Neural cell (in vitro differentiated cells): ENCODE measurements at regions not wholly inside any gene's neighbourhood (a gene's known extent, or its start where the extent isn't known, plus 50 kb on each side); places are given as distances from the start of the nearest gene placed in this dataset.

Experiments
- H2AFZ ChIP-seq: fragments of 200-600, 300-800 bp; sonication (generic), shearing (Covaris generic); 2 replicates; pipeline ENCODE4 v1.6.0; 2014; ENCODE audit warnings: low read depth, mild to moderate bottlenecking, antibody characterized with exemption, low read length, moderate library complexity
- H3F3A ChIP-seq: fragments of 200-600 bp; shearing (Covaris generic); 2 replicates; pipeline ENCODE4 v1.6.1; 2016; ENCODE audit warnings: mild to moderate bottlenecking, moderate library complexity, mixed read lengths, antibody characterized with exemption, low read length; ENCODE audit not compliant: insufficient read depth, poor library complexity, severe bottlenecking
- H3K27ac ChIP-seq: fragments of 200-600, 300-800 bp; sonication (generic), shearing (Covaris generic); 2 replicates; pipeline ENCODE4 v1.5.1; 2014; ENCODE audit warnings: mild to moderate bottlenecking, low read length, moderate library complexity
- H3K27me3 ChIP-seq: fragments of 300-800, 200-600 bp; sonication (generic), shearing (Covaris generic); 2 replicates; pipeline ENCODE4 v1.6.0; 2014; ENCODE audit warnings: mild to moderate bottlenecking, low read depth, low read length, moderate library complexity; ENCODE audit not compliant: insufficient read depth
- H3K36me3 ChIP-seq: fragments of 300-800, 200-600 bp; sonication (generic), shearing (Covaris generic); 2 replicates; pipeline ENCODE4 v1.5.1; 2014; ENCODE audit warnings: mild to moderate bottlenecking, antibody characterized with exemption, low read length, moderate library complexity; ENCODE audit not compliant: insufficient read depth
- H3K4me2 ChIP-seq: fragments of 300-800, 200-600 bp; sonication (generic), shearing (Covaris generic); 2 replicates; pipeline ENCODE4 v1.6.0; 2014; ENCODE audit warnings: mild to moderate bottlenecking, low read length
- H3K4me3 ChIP-seq: fragments of 300-800, 200-600 bp; sonication (generic), shearing (Covaris generic); 2 replicates; pipeline ENCODE4 v1.5.1; 2014; ENCODE audit warnings: mild to moderate bottlenecking, low read length, moderate library complexity
- H3K79me2 ChIP-seq: fragments of 200-600 bp; shearing (Covaris generic); replicated peaks from 2 replicates; pipeline ENCODE4 v1.6.0; 2014; ENCODE audit warnings: mild to moderate bottlenecking, low read length, moderate library complexity; ENCODE audit not compliant: insufficient read depth
- H3K9ac ChIP-seq: fragments of 300-800, 200-600 bp; sonication (generic), shearing (Covaris generic); 2 replicates; pipeline ENCODE4 v1.6.1; 2016; ENCODE audit warnings: mild to moderate bottlenecking, low read length, mixed read lengths
- H3K9me2 ChIP-seq: fragments of 200-600 bp; shearing (Covaris generic); 2 replicates; pipeline ENCODE4 v1.6.1; 2016; ENCODE audit warnings: mild to moderate bottlenecking, low read length, mixed read lengths; ENCODE audit not compliant: insufficient read depth
- H3K9me3 ChIP-seq: fragments of 200-600, 300-800 bp; sonication (generic), shearing (Covaris generic); 2 replicates; pipeline ENCODE4 v1.6.1; 2016; ENCODE audit warnings: mild to moderate bottlenecking, mixed run types, low read length, moderate library complexity, mixed read lengths
- H4K20me1 ChIP-seq: fragments of 200-600 bp; shearing (Covaris generic); 2 replicates; pipeline ENCODE4 v1.6.1; 2016; ENCODE audit warnings: mild to moderate bottlenecking, mixed run types; ENCODE audit not compliant: insufficient read depth
- CTCF ChIP-seq: fragments of 450-650 bp; IDR thresholded peaks from 2 replicates; pipeline ENCODE4 v1.5.1; 2014; ENCODE audit warnings: antibody characterized with exemption, mild to moderate bottlenecking, moderate library complexity; ENCODE audit not compliant: poor library complexity, severe bottlenecking
- EP300 ChIP-seq: fragments of 450-650 bp; conservative IDR thresholded peaks from 2 replicates; pipeline ENCODE4 v1.6.1; 2014; ENCODE audit warnings: antibody characterized with exemption, mild to moderate bottlenecking, moderate library complexity; ENCODE audit not compliant: poor library complexity, severe bottlenecking
- EZH2 ChIP-seq: fragments of 200-600, 300-800 bp; shearing (Covaris generic), sonication (generic); IDR thresholded peaks from 2 replicates; pipeline ENCODE4 v1.6.1; 2014; ENCODE audit warnings: antibody characterized with exemption, low read length, borderline replicate concordance, mild to moderate bottlenecking; ENCODE audit not compliant: insufficient read depth, poor library complexity, severe bottlenecking
- MXI1 ChIP-seq: fragments of 450-650 bp; conservative IDR thresholded peaks from 2 replicates; pipeline ENCODE4 v1.6.1; 2014; ENCODE audit warnings: antibody characterized with exemption, mild to moderate bottlenecking; ENCODE audit not compliant: poor library complexity, severe bottlenecking
- POLR2AphosphoS5 ChIP-seq: IDR thresholded peaks from 2 replicates; pipeline ENCODE4 v1.6.1; 2012
- RAD21 ChIP-seq: fragments of 450-650 bp; conservative IDR thresholded peaks from 2 replicates; pipeline ENCODE4 v1.6.1; 2014; ENCODE audit warnings: antibody characterized with exemption, mild to moderate bottlenecking, moderate library complexity
- REST ChIP-seq: IDR thresholded peaks from 2 replicates; pipeline ENCODE4 v1.6.1; 2012; ENCODE audit warnings: borderline replicate concordance
- SMC3 ChIP-seq: fragments of 450-650 bp; conservative IDR thresholded peaks from 2 replicates; pipeline ENCODE4 v1.6.1; 2014; ENCODE audit warnings: antibody characterized with exemption, mild to moderate bottlenecking, moderate library complexity; ENCODE audit not compliant: poor library complexity
- TAF1 ChIP-seq: IDR thresholded peaks from 2 replicates; pipeline ENCODE4 v1.6.1; 2012; ENCODE audit warnings: low read depth

- no peaks in the 10 kb centered on the region for H3K9me2 ChIP-seq
- H4K20me1 ChIP-seq, result no peaks in the 10 kb centered on the region
- H3F3A ChIP-seq, result no peaks in the 10 kb centered on the region
- no peak overlapping the region for H3K4me2 ChIP-seq
- H2AFZ ChIP-seq, result no peak overlapping the region
- no peaks in the 10 kb centered on the region for H3K27me3 ChIP-seq
- no peak overlapping the region for H3K9ac ChIP-seq
- H3K9me3 ChIP-seq, result no peaks in the 10 kb centered on the region
- H3K4me3 ChIP-seq, result no peak overlapping the region
- no peaks in the 10 kb centered on the region for H3K79me2 ChIP-seq
- H3K27ac ChIP-seq, result no peak overlapping the region
- no peak for TF ChIP-seq CTCF
- H3K36me3 ChIP-seq, result no peaks in the 10 kb centered on the region
Observed at GRCh38 chr18:51614033-51614432, 416.6 kb upstream of the MEX3C start.

- H3K9me2 ChIP-seq, result no peaks in the 10 kb centered on the region
- no peaks in the 10 kb centered on the region for H4K20me1 ChIP-seq
- H3K9me3 ChIP-seq, result no peaks in the 10 kb centered on the region
- no peak overlapping the region for H3K4me3 ChIP-seq
- H3K9ac ChIP-seq, result no peak overlapping the region
- no peaks in the 10 kb centered on the region for H3K79me2 ChIP-seq
- TF ChIP-seq EZH2 (no peak), EP300 (no peak), SMC3 (no peak), MXI1 (no peak), RAD21 (no peak), TAF1 (no peak), CTCF (no peak), REST (no peak), POLR2AphosphoS5 (no peak)
- no peaks in the 10 kb centered on the region for H3K36me3 ChIP-seq
- no peaks in the 10 kb centered on the region for H3F3A ChIP-seq
- no peak overlapping the region for H2AFZ ChIP-seq
- H3K4me2 ChIP-seq, result no peak overlapping the region
- no peak overlapping the region for H3K27ac ChIP-seq
- H3K27me3 ChIP-seq, result no peaks in the 10 kb centered on the region
Observed at GRCh38 chr18:51614967-51615571, 417.6 kb upstream of the MEX3C start.
